ENCODE measurements at regions not wholly inside any gene's neighbourhood (a gene's known extent, or its start where the extent isn't known, plus 50 kb on each side); places are given as distances from the start of the nearest gene placed in this dataset.

DNA sequence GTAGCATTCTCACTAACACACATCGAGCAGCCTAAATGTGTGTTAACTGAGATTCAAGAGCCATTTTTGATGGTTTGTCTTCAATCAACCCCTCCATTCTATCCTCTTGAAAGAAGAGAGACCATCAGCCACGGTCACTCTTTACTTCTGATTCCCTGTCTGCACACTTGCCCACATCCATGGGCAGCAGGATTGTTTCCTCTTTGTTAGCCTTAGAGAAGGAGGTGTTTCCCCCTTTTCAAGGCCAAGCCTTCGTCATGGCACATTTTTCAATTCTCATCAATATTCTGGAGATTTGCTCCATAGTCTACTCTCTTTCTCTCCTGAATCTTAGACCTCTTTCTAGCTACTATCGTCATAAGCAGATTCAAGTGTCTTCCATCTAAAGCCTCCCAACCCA is 522.4 kb upstream of the NAALADL2 start:
- Histone ChIP-seq H3K27me3 (ENCODE audit: control insufficient read depth, insufficient read depth, low read length) (no peaks in the 10 kb centered on the region), H3K4me1 (ENCODE audit: control insufficient read depth, insufficient read depth, low read length) (no peaks in the 10 kb centered on the region), H3K9me3 (ENCODE audit: control insufficient read depth, low read depth, low read length) (no peaks in the 10 kb centered on the region), H3K27ac (ENCODE audit: low read length) (no peak overlapping the region), H3K4me3 (ENCODE audit: low read length) (no peak overlapping the region), H3K36me3 (ENCODE audit: control insufficient read depth, insufficient read depth, low read length) (no peaks in the 10 kb centered on the region)
- 93% methylated on average over 2 of the region's 4 CpGs for WGBS (ENCODE audit: insufficient coverage, low lambda C conversion rate)
- DNase-seq = no peak

GRCh38 chr3:174337227-174337626 is 521.9 kb upstream of the NAALADL2 start:
- H3K27ac ChIP-seq (ENCODE audit: low read length) = no peak overlapping the region
- DNase-seq = no peak
- no peaks in the 10 kb centered on the region for H3K36me3 ChIP-seq (ENCODE audit: control insufficient read depth, insufficient read depth, low read length)
- 100% methylated on average over 1 of the region's 4 CpGs for WGBS (ENCODE audit: insufficient coverage, low lambda C conversion rate)
- no peaks in the 10 kb centered on the region for H3K9me3 ChIP-seq (ENCODE audit: control insufficient read depth, low read depth, low read length)
- H3K4me1 ChIP-seq (ENCODE audit: control insufficient read depth, insufficient read depth, low read length) = no peaks in the 10 kb centered on the region
- H3K27me3 ChIP-seq (ENCODE audit: control insufficient read depth, insufficient read depth, low read length) = no peaks in the 10 kb centered on the region
- H3K4me3 ChIP-seq (ENCODE audit: low read length) = no peak overlapping the region

DNA sequence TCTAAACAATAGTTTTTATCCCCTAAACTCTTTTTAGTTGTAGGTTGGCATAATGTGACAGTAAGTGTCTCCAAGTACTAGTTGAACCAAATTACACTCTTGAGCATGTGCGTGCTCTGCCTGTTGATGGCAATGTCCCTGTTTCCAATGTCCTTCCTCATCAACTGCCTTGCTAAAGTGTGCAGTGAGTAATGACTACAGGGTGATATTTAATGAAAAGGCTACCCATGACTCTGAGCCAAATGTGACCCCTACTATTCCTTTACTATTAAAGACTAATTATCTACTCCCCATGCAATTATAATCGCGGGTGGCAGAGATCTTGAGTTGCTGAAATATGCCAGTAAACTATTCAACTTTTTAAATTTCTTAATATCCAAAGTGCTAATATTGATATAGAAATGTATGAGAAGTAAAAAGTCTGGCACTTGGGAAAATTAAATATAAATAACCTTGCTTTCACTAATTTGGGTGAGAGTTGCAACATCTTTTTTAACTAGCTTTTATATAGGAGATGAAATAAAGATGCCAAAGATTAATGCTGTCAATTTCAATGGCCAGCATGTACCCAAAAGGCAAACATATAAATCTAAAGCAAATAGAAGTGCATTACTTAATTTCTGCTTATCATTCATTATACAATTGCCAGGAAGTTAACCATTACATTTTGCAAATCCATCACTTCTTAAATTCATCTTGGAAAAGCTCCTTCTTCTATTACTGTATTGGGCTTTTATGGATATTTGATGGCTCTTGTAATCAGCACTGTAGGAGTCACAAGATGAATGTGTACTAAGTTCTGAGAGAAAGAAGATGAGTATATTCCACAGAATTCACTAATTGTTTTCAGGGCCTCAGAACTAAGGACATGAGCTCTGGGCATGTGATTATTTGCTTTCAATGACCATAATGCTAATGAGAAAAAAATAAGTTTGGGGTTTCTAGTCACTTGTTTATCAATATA is 518.2 kb upstream of the NAALADL2 start:
- H3K36me3 ChIP-seq (ENCODE audit: control insufficient read depth, insufficient read depth, low read length) = no peaks in the 10 kb centered on the region
- no peak overlapping the region for H3K4me3 ChIP-seq (ENCODE audit: low read length)
- no peak overlapping the region for H3K27ac ChIP-seq (ENCODE audit: low read length)
- DNase-seq = no peak
- WGBS (ENCODE audit: insufficient coverage, low lambda C conversion rate) = no CpG with 5 or more reads among the region's 3 CpGs
- no peaks in the 10 kb centered on the region for H3K4me1 ChIP-seq (ENCODE audit: control insufficient read depth, insufficient read depth, low read length)
- no peaks in the 10 kb centered on the region for H3K9me3 ChIP-seq (ENCODE audit: control insufficient read depth, low read depth, low read length)
- no peaks in the 10 kb centered on the region for H3K27me3 ChIP-seq (ENCODE audit: control insufficient read depth, insufficient read depth, low read length)

GRCh38 chr3:174342171-174342570 is 517.0 kb upstream of the NAALADL2 start:
- Histone ChIP-seq H3K36me3 (ENCODE audit: control insufficient read depth, insufficient read depth, low read length) (no peaks in the 10 kb centered on the region), H3K9me3 (ENCODE audit: control insufficient read depth, low read depth, low read length) (no peaks in the 10 kb centered on the region), H3K27ac (ENCODE audit: low read length) (no peak overlapping the region), H3K4me1 (ENCODE audit: control insufficient read depth, insufficient read depth, low read length) (no peaks in the 10 kb centered on the region), H3K27me3 (ENCODE audit: control insufficient read depth, insufficient read depth, low read length) (no peaks in the 10 kb centered on the region), H3K4me3 (ENCODE audit: low read length) (no peak overlapping the region)
- WGBS (ENCODE audit: insufficient coverage, low lambda C conversion rate) = 60% methylated on average over 1 of the region's 2 CpGs
- no peak for DNase-seq

GRCh38 chr3:174342941-174343501 is 516.1 kb upstream of the NAALADL2 start:
- no peaks in the 10 kb centered on the region for H3K4me1 ChIP-seq (ENCODE audit: control insufficient read depth, insufficient read depth, low read length)
- 80% methylated on average over 1 of the region's 3 CpGs for WGBS (ENCODE audit: insufficient coverage, low lambda C conversion rate)

DNA sequence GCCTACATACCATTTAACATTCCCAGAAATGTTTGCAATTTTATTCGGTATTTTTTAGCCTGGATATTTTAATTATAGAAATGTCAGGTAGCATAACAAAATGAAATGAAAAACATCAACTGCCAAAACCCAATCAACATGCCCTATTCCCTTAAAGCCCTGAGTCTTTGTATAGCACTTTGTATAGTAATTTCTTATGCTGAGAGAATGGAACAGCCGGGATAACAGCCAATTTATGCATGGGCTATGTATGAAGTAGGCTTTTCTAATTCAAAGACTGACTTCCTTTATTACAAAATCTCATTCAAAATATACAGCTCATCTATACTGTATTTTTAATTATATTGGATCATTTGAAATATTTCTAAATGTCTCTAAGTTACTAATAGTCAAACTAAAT is 513.0 kb upstream of the NAALADL2 start:
- H3K4me1 ChIP-seq (ENCODE audit: control insufficient read depth, insufficient read depth, low read length) = no peaks in the 10 kb centered on the region
- no peak overlapping the region for H3K4me3 ChIP-seq (ENCODE audit: low read length)
- H3K27me3 ChIP-seq (ENCODE audit: control insufficient read depth, insufficient read depth, low read length) = no peaks in the 10 kb centered on the region
- no peaks in the 10 kb centered on the region for H3K9me3 ChIP-seq (ENCODE audit: control insufficient read depth, low read depth, low read length)
- WGBS (ENCODE audit: insufficient coverage, low lambda C conversion rate) = 90% methylated on average over 1 of the region's 2 CpGs
- H3K27ac ChIP-seq (ENCODE audit: low read length) = no peak overlapping the region
- no peaks in the 10 kb centered on the region for H3K36me3 ChIP-seq (ENCODE audit: control insufficient read depth, insufficient read depth, low read length)
- DNase-seq = no peak

More at GRCh38 chr3:174342941-174343501, 516.1 kb upstream of the NAALADL2 start:
- H3K4me3 ChIP-seq (ENCODE audit: low read length) = no peak overlapping the region
- no peaks in the 10 kb centered on the region for H3K27me3 ChIP-seq (ENCODE audit: control insufficient read depth, insufficient read depth, low read length)
- no peaks in the 10 kb centered on the region for H3K9me3 ChIP-seq (ENCODE audit: control insufficient read depth, low read depth, low read length)
- H3K36me3 ChIP-seq (ENCODE audit: control insufficient read depth, insufficient read depth, low read length) = no peaks in the 10 kb centered on the region
- H3K27ac ChIP-seq (ENCODE audit: low read length) = no peak overlapping the region
- DNase-seq = no peak

DNA sequence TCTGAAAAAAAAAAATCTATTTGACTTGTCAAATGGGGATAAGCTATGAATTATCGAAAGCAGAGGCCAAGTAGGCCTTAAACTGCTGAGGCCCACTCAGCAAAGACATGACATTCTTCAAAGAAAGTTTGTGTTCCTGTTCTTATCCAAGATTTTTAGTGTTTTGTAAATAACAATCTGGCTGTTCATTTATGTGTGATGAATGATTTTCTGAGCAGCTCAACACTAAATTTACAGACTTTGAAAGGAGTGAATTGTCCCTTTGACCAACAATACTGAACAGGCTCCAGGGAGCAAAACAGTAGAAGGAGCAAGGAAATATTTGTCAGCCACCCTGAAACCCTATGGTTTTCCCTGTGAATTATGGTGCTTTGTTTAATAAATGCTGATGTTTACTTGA is 512.6 kb upstream of the NAALADL2 start:
- Histone ChIP-seq H3K36me3 (ENCODE audit: control insufficient read depth, insufficient read depth, low read length) (no peaks in the 10 kb centered on the region), H3K4me1 (ENCODE audit: control insufficient read depth, insufficient read depth, low read length) (no peaks in the 10 kb centered on the region), H3K27me3 (ENCODE audit: control insufficient read depth, insufficient read depth, low read length) (no peaks in the 10 kb centered on the region), H3K27ac (ENCODE audit: low read length) (no peak overlapping the region), H3K4me3 (ENCODE audit: low read length) (no peak overlapping the region), H3K9me3 (ENCODE audit: control insufficient read depth, low read depth, low read length) (no peaks in the 10 kb centered on the region)
- WGBS (ENCODE audit: insufficient coverage, low lambda C conversion rate) = 80% methylated on average over 1 of the region's 1 CpG
- DNase-seq = no peak

GRCh38 chr3:174347474-174348138 is 511.5 kb upstream of the NAALADL2 start:
- 90% methylated on average over 2 of the region's 2 CpGs for WGBS (ENCODE audit: insufficient coverage, low lambda C conversion rate)
- Histone ChIP-seq H3K9me3 (ENCODE audit: control insufficient read depth, low read depth, low read length) (no peaks in the 10 kb centered on the region), H3K27me3 (ENCODE audit: control insufficient read depth, insufficient read depth, low read length) (no peaks in the 10 kb centered on the region), H3K4me1 (ENCODE audit: control insufficient read depth, insufficient read depth, low read length) (no peaks in the 10 kb centered on the region), H3K27ac (ENCODE audit: low read length) (no peak overlapping the region), H3K4me3 (ENCODE audit: low read length) (no peak overlapping the region), H3K36me3 (ENCODE audit: control insufficient read depth, insufficient read depth, low read length) (no peaks in the 10 kb centered on the region)
- no peak for DNase-seq

- H3K27me3 ChIP-seq (ENCODE audit: control insufficient read depth, insufficient read depth, low read length) = no peaks in the 10 kb centered on the region
- H3K4me1 ChIP-seq (ENCODE audit: control insufficient read depth, insufficient read depth, low read length) = no peaks in the 10 kb centered on the region
- H3K27ac ChIP-seq (ENCODE audit: low read length) = no peak overlapping the region
- no peaks in the 10 kb centered on the region for H3K9me3 ChIP-seq (ENCODE audit: control insufficient read depth, low read depth, low read length)
- no peak for DNase-seq
- no peaks in the 10 kb centered on the region for H3K36me3 ChIP-seq (ENCODE audit: control insufficient read depth, insufficient read depth, low read length)
- H3K4me3 ChIP-seq (ENCODE audit: low read length) = no peak overlapping the region
These were observed 506.9 kb upstream of the NAALADL2 start for GRCh38 chr3:174352227-174352626.

DNA sequence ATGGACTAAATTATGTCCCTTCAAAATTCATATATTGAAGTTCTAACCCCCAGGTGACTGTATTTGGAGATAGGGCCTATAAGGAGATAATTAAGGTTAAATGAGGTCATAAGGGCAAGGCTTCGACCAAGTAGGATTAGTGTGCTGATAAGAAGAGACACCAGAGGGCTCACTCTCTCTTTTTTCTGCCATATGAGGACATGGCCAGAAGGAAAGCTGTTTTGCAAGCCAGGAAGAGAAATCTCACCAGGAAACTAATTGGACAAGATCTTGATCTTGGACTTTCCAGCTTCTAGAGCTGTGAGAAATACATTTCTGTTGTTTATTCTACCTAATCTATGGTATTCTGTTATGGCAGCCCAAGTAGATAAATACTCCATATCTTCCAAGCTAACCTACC is 503.6 kb upstream of the NAALADL2 start:
- no peak overlapping the region for H3K4me3 ChIP-seq (ENCODE audit: low read length)
- no CpG with 5 or more reads among the region's 1 CpG for WGBS (ENCODE audit: insufficient coverage, low lambda C conversion rate)
- H3K27me3 ChIP-seq (ENCODE audit: control insufficient read depth, insufficient read depth, low read length) = no peaks in the 10 kb centered on the region
- H3K27ac ChIP-seq (ENCODE audit: low read length) = no peak overlapping the region
- no peaks in the 10 kb centered on the region for H3K4me1 ChIP-seq (ENCODE audit: control insufficient read depth, insufficient read depth, low read length)
- no peaks in the 10 kb centered on the region for H3K9me3 ChIP-seq (ENCODE audit: control insufficient read depth, low read depth, low read length)
- peak in 1 of 2 donors; percentile 1 for DNase-seq
- H3K36me3 ChIP-seq (ENCODE audit: control insufficient read depth, insufficient read depth, low read length) = no peaks in the 10 kb centered on the region
